ENCODE measurements at regions not wholly inside any gene's neighbourhood (a gene's known extent, or its start where the extent isn't known, plus 50 kb on each side); places are given as distances from the start of the nearest gene placed in this dataset.

DNA sequence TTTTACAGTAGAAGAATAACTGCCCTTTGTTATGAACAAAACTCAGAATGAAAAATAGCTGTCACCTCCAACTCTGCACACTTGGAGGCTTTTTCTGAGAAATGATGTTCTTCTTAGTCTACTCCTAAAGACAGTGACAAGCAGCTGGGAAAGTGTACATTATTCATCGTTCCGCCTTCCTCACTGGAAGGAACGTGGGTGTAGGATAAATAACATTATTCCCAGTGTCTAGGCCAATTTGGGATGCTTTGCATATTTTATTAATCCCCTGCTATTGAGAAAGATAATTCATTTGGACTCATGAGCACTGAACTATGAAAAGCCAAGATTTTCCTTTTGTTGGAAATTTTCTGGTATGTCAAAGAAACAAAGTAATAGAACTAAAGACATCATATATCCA, 87.8 kb downstream of the VCX2 start:
- DNase-seq (ENCODE audit: low spot score), result no peak
- in situ Hi-C loops (cut with MboI; ENCODE audit: low pct_unique_long_range_greater_than_20kb, low sequenced_read_pairs, unreplicated experiment), result no loop called here
- TF ChIP-seq CTCF (IDR thresholded peaks at IDR 0.05; ENCODE audit: extremely low read depth, insufficient read depth, missing control alignments), result no peak

GRCh38 chrX:8075636-8076035, 95.4 kb downstream of the VCX2 start:
- DNase-seq (ENCODE audit: low spot score), result no peak
- TF ChIP-seq CTCF (IDR thresholded peaks at IDR 0.05; ENCODE audit: extremely low read depth, insufficient read depth, missing control alignments), result no peak
- in situ Hi-C loops (cut with MboI; ENCODE audit: low pct_unique_long_range_greater_than_20kb, low sequenced_read_pairs, unreplicated experiment), result no loop called here

GRCh38 chrX:8067754-8068462, 103.2 kb downstream of the VCX2 start:
- TF ChIP-seq CTCF (IDR thresholded peaks at IDR 0.05; ENCODE audit: extremely low read depth, insufficient read depth, missing control alignments), result no peak

GRCh38 chrX:8052909-8053308, 118.2 kb downstream of the VCX2 start:
- no peak for DNase-seq (ENCODE audit: low spot score)
- TF ChIP-seq CTCF (IDR thresholded peaks at IDR 0.05; ENCODE audit: extremely low read depth, insufficient read depth, missing control alignments), result no peak
- in situ Hi-C loops (cut with MboI; ENCODE audit: low pct_unique_long_range_greater_than_20kb, low sequenced_read_pairs, unreplicated experiment), result no loop called here

More at GRCh38 chrX:8067754-8068462, 103.2 kb downstream of the VCX2 start:
- in situ Hi-C loops (cut with MboI; ENCODE audit: low pct_unique_long_range_greater_than_20kb, low sequenced_read_pairs, unreplicated experiment), result no loop called here
- DNase-seq (ENCODE audit: low spot score), result no peak

DNA sequence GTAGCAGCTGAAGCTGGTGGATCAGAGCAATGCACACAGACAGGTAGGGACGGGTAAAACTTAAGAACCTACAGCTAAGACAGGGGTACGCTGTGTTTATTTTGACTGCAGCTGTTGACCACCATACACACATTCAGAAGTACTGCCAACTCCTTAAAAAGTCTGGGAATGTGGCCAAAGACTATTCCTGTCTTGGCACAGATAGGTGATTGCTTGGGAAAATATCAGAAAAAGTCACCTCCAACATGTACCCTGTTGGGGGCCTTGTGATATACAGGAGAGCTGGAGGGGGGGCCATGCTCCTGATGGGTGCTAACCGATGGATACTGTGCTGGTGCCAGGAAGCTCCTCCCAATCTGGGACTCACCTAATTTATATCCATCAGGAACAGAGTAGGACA, 121.2 kb downstream of the VCX2 start:
- DNase-seq (ENCODE audit: low spot score), result no peak
- TF ChIP-seq CTCF (IDR thresholded peaks at IDR 0.05; ENCODE audit: extremely low read depth, insufficient read depth, missing control alignments), result no peak
- in situ Hi-C loops (cut with MboI; ENCODE audit: low pct_unique_long_range_greater_than_20kb, low sequenced_read_pairs, unreplicated experiment), result no loop called here

DNA sequence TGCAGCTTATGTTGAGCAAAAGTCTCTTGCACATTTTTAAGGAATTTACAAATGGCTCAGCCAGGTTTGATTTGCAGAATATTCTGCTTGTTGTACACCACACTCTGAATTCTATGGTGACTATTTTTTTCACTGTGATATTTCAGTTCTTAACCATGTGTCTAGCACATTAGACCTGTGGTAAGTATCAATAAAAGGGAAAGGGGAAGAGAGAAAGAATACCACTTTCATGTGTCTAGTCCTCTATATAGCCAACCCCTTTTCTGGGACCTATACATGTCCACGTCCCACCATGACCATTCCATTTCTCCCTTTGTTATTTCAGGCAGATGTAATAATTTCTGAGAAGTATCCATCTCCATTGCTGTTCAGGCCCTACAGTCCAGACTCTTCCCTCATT, 121.3 kb upstream of the PNPLA4 start:
- DNase-seq (ENCODE audit: low spot score), result no peak
- no peak for TF ChIP-seq CTCF (IDR thresholded peaks at IDR 0.05; ENCODE audit: extremely low read depth, insufficient read depth, missing control alignments)
- in situ Hi-C loops (cut with MboI; ENCODE audit: low pct_unique_long_range_greater_than_20kb, low sequenced_read_pairs, unreplicated experiment), result no loop called here

Measured in GM13977 (cell line).